ENCODE measurements at regions not wholly inside any gene's neighbourhood (a gene's known extent, or its start where the extent isn't known, plus 50 kb on each side); places are given as distances from the start of the nearest gene placed in this dataset.

- no peak for DNase-seq
Measured at GRCh38 chr5:114179134-114179533, 182.7 kb upstream of the KCNN2 start.

- no peak for DNase-seq
Measured at GRCh38 chr5:114184006-114184405, 177.9 kb upstream of the KCNN2 start.

GRCh38 chr5:114185274-114185673 lies 176.6 kb upstream of the KCNN2 start:
- no peak for DNase-seq

GRCh38 chr5:114191441-114191840 lies 170.4 kb upstream of the KCNN2 start:
- DNase-seq: no peak

GRCh38 chr5:114192108-114192507 lies 169.8 kb upstream of the KCNN2 start:
- DNase-seq: no peak

GRCh38 chr5:114201332-114201731 lies 160.5 kb upstream of the KCNN2 start:
- DNase-seq: no peak

GRCh38 chr5:114204923-114205322 lies 156.9 kb upstream of the KCNN2 start:
- no peak for DNase-seq

GRCh38 chr5:114206640-114207039 lies 155.2 kb upstream of the KCNN2 start:
- no peak for DNase-seq

- no peak for DNase-seq
Measured at GRCh38 chr5:114207615-114208014, 154.3 kb upstream of the KCNN2 start.

GRCh38 chr5:114208120-114208519 lies 153.8 kb upstream of the KCNN2 start:
- DNase-seq: no peak

GRCh38 chr5:114208588-114208987 lies 153.3 kb upstream of the KCNN2 start:
- DNase-seq: no peak

GRCh38 chr5:114210662-114211061 lies 151.2 kb upstream of the KCNN2 start:
- DNase-seq: no peak

GRCh38 chr5:114221807-114222206 lies 140.1 kb upstream of the KCNN2 start:
- DNase-seq: no peak

GRCh38 chr5:114223866-114224265 lies 138.0 kb upstream of the KCNN2 start:
- DNase-seq: peak; percentile 2

GRCh38 chr5:114237766-114238165 lies 124.1 kb upstream of the KCNN2 start:
- DNase-seq: peak; percentile 26

GRCh38 chr5:114238771-114239313 lies 123.0 kb upstream of the KCNN2 start:
- no peak for DNase-seq

GRCh38 chr5:114243281-114243971 lies 118.4 kb upstream of the KCNN2 start:
- no peak for DNase-seq

- no peak for DNase-seq
Measured at GRCh38 chr5:114243972-114244317, 117.9 kb upstream of the KCNN2 start.

- DNase-seq: no peak
Measured at GRCh38 chr5:114249823-114250222, 112.0 kb upstream of the KCNN2 start.

- no peak for DNase-seq
Measured at GRCh38 chr5:114250536-114250935, 111.3 kb upstream of the KCNN2 start.

- DNase-seq: no peak
Measured at GRCh38 chr5:114252226-114252625, 109.6 kb upstream of the KCNN2 start.

- DNase-seq: no peak
Measured at GRCh38 chr5:114255260-114255659, 106.6 kb upstream of the KCNN2 start.

- no peak for DNase-seq
Measured at GRCh38 chr5:114261989-114262388, 99.9 kb upstream of the KCNN2 start.

- DNase-seq: no peak
Measured at GRCh38 chr5:114265432-114266060, 96.3 kb upstream of the KCNN2 start.

GRCh38 chr5:114266374-114266773 lies 95.5 kb upstream of the KCNN2 start:
- no peak for DNase-seq

All from activated CD4-positive, alpha-beta T cell treated with anti-CD3 and anti-CD28 coated beads, Interleukin-10, Interleukin-2, amounts not matched to agents 100 ng/mL and 50 ng/mL, durations not matched to agents 16 hours and 8 hours (primary cell).